LNCAP (cell line): ENCODE measurements at regions not wholly inside any gene's neighbourhood (a gene's known extent, or its start where the extent isn't known, plus 50 kb on each side); places are given as distances from the start of the nearest gene placed in this dataset.

Source experiments
- CTCF ChIP-seq: fragments of 450-650 bp; IDR thresholded peaks from 2 replicates; pipeline ENCODE4 v1.5.1; 2017; ENCODE audit warnings: mild to moderate bottlenecking

- no peak for TF ChIP-seq CTCF
Observed at GRCh38 chr2:147636886-147637285, 207.9 kb upstream of the ACVR2A start.

- TF ChIP-seq CTCF = no peak
Observed at GRCh38 chr2:147636238-147636882, 208.5 kb upstream of the ACVR2A start.

GRCh38 chr2:147634826-147635225 lies 210.0 kb upstream of the ACVR2A start:
- no peak for TF ChIP-seq CTCF

- no peak for TF ChIP-seq CTCF
Observed at GRCh38 chr2:147632198-147632597, 212.6 kb upstream of the ACVR2A start.

- no peak for TF ChIP-seq CTCF
Observed at GRCh38 chr2:147631294-147631693, 213.5 kb upstream of the ACVR2A start.

GRCh38 chr2:147630585-147630984 lies 214.2 kb upstream of the ACVR2A start:
- TF ChIP-seq CTCF = no peak

GRCh38 chr2:147628971-147629421 lies 215.8 kb upstream of the ACVR2A start:
- TF ChIP-seq CTCF = no peak

GRCh38 chr2:147623328-147623727 lies 221.5 kb upstream of the ACVR2A start:
- TF ChIP-seq CTCF = no peak
